ENCODE measurements at regions not wholly inside any gene's neighbourhood (a gene's known extent, or its start where the extent isn't known, plus 50 kb on each side); places are given as distances from the start of the nearest gene placed in this dataset.

DNA sequence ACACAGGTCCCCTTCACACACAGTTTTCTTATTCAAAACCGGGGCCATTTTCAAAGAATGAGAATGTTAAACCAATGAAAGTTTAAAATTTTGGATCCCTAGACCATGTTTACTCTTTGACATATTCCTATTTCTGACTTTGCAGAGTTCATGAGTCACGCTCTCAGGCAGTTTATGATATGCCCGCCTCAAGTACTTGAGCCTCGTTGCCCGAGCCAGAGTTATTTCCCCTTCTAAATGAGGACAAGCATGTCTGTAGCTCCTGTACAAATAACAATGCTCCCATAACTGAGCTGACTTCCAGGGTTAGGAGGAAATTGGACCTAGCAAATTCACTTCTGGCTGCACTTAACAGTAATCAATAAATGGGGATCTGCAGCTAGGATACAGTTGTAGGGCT is 87.9 kb upstream of the PDE1C start:
- TF ChIP-seq, protein P1, sequence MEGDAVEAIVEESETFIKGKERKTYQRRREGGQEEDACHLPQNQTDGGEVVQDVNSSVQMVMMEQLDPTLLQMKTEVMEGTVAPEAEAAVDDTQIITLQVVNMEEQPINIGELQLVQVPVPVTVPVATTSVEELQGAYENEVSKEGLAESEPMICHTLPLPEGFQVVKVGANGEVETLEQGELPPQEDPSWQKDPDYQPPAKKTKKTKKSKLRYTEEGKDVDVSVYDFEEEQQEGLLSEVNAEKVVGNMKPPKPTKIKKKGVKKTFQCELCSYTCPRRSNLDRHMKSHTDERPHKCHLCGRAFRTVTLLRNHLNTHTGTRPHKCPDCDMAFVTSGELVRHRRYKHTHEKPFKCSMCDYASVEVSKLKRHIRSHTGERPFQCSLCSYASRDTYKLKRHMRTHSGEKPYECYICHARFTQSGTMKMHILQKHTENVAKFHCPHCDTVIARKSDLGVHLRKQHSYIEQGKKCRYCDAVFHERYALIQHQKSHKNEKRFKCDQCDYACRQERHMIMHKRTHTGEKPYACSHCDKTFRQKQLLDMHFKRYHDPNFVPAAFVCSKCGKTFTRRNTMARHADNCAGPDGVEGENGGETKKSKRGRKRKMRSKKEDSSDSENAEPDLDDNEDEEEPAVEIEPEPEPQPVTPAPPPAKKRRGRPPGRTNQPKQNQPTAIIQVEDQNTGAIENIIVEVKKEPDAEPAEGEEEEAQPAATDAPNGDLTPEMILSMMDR (IDR thresholded peaks at IDR 0.05; ENCODE audit: low read depth, low read length, missing input control) = no peak
- TF ChIP-seq TAF1 (conservative IDR thresholded peaks at IDR 0.05) = no peak
- TF ChIP-seq, protein P2, sequence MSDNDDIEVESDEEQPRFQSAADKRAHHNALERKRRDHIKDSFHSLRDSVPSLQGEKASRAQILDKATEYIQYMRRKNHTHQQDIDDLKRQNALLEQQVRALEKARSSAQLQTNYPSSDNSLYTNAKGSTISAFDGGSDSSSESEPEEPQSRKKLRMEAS (IDR thresholded peaks at IDR 0.05) = no peak
- no peak for TF ChIP-seq SP1 (IDR thresholded peaks at IDR 0.05)
- TF ChIP-seq JUND (IDR thresholded peaks at IDR 0.05) = no peak
- TF ChIP-seq GABPA (IDR thresholded peaks at IDR 0.05 in 1 of 2, conservative IDR thresholded peaks at IDR 0.05 in 1 of 2) = no peak
- TF ChIP-seq FOXA1 (IDR thresholded peaks at IDR 0.05) = no peak
- TF ChIP-seq, protein P3, sequence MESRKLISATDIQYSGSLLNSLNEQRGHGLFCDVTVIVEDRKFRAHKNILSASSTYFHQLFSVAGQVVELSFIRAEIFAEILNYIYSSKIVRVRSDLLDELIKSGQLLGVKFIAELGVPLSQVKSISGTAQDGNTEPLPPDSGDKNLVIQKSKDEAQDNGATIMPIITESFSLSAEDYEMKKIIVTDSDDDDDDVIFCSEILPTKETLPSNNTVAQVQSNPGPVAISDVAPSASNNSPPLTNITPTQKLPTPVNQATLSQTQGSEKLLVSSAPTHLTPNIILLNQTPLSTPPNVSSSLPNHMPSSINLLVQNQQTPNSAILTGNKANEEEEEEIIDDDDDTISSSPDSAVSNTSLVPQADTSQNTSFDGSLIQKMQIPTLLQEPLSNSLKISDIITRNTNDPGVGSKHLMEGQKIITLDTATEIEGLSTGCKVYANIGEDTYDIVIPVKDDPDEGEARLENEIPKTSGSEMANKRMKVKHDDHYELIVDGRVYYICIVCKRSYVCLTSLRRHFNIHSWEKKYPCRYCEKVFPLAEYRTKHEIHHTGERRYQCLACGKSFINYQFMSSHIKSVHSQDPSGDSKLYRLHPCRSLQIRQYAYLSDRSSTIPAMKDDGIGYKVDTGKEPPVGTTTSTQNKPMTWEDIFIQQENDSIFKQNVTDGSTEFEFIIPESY (IDR thresholded peaks at IDR 0.05) = no peak
- no peak for TF ChIP-seq YY1 (IDR thresholded peaks at IDR 0.05)
- no peak for TF ChIP-seq FOXA2 (IDR thresholded peaks at IDR 0.05)
